DOHH2 (cell line): ENCODE measurements at regions not wholly inside any gene's neighbourhood (a gene's known extent, or its start where the extent isn't known, plus 50 kb on each side); places are given as distances from the start of the nearest gene placed in this dataset.

Experiments
- H3F3A ChIP-seq: fragments of 200-600 bp; sonication (generic), shearing (Covaris generic); 2 replicates; pipeline ENCODE4 v1.6.0; 2016; ENCODE audit warnings: antibody characterized with exemption, mild to moderate bottlenecking; ENCODE audit not compliant: control insufficient read depth, insufficient read depth
- H3K27ac ChIP-seq: fragments of 200-600 bp; sonication (generic); 2 replicates; pipeline ENCODE4 v1.5.1; 2014; ENCODE audit warnings: low read depth, mild to moderate bottlenecking, low read length, moderate library complexity
- H3K27me3 ChIP-seq: fragments of 200-600 bp; sonication (generic); 2 replicates; pipeline ENCODE4 v1.6.1; 2014; ENCODE audit warnings: mild to moderate bottlenecking, low read length, mixed read lengths; ENCODE audit not compliant: control insufficient read depth
- H3K36me3 ChIP-seq: fragments of 200-600 bp; sonication (generic); 2 replicates; pipeline ENCODE4 v1.6.1; 2014; ENCODE audit warnings: mild to moderate bottlenecking, low read length, moderate library complexity, mixed read lengths; ENCODE audit not compliant: control insufficient read depth
- H3K4me1 ChIP-seq: fragments of 200-600 bp; sonication (generic); 2 replicates; pipeline ENCODE4 v1.6.1; 2014; ENCODE audit warnings: mild to moderate bottlenecking, low read length, mixed read lengths; ENCODE audit not compliant: control insufficient read depth
- H3K4me2 ChIP-seq: fragments of 200-600 bp; sonication (generic); 2 replicates; pipeline ENCODE4 v1.6.0; 2014; ENCODE audit warnings: mild to moderate bottlenecking, low read length, moderate library complexity
- H3K4me3 ChIP-seq: fragments of 200-600 bp; sonication (generic); 2 replicates; pipeline ENCODE4 v1.5.1; 2014; ENCODE audit warnings: mild to moderate bottlenecking, low read length, mixed read lengths
- H3K79me2 ChIP-seq: fragments of 200-600 bp; sonication (generic); 2 replicates; pipeline ENCODE4 v1.6.1; 2014; ENCODE audit warnings: mild to moderate bottlenecking, low read length, mixed read lengths; ENCODE audit not compliant: control insufficient read depth
- H3K9me2 ChIP-seq: fragments of 200-600 bp; sonication (generic); replicated peaks from 2 replicates; pipeline ENCODE4 v1.6.1; 2014; ENCODE audit warnings: mild to moderate bottlenecking, low read length, mixed read lengths; ENCODE audit not compliant: control insufficient read depth
- H3K9me3 ChIP-seq: fragments of 200-600 bp; sonication (generic); 2 replicates; pipeline ENCODE4 v1.6.1; 2014; ENCODE audit warnings: antibody characterized with exemption, low read length, mixed read lengths; ENCODE audit not compliant: control insufficient read depth, insufficient read depth
- H4K20me1 ChIP-seq: fragments of 200-600 bp; sonication (generic); 2 replicates; pipeline ENCODE4 v1.6.0; 2014; ENCODE audit warnings: low read depth, mild to moderate bottlenecking, antibody characterized with exemption, low read length, moderate library complexity; ENCODE audit not compliant: control insufficient read depth, insufficient read depth
- CTCF ChIP-seq: fragments of 200-600 bp; sonication (generic); IDR thresholded peaks from one replicate; pipeline ENCODE4 v1.5.1; 2014; ENCODE audit warnings: antibody characterized with exemption, mild to moderate bottlenecking, low read depth, low read length; ENCODE audit not compliant: poor library complexity, severe bottlenecking
- EZH2phosphoT487 ChIP-seq: fragments of 200-600 bp; sonication (generic); IDR thresholded peaks from 2 replicates; pipeline ENCODE4 v1.6.1; 2017; ENCODE audit warnings: borderline replicate concordance, mild to moderate bottlenecking, antibody characterized with exemption, low read length, moderate library complexity, mixed read lengths

GRCh38 chr1:229822026-229822425, 196.0 kb downstream of the URB2 start:
- Histone ChIP-seq H3K4me1 (no peaks in the 10 kb centered on the region), H3K27me3 (peaks cover 16% of the 10 kb centered on the region), H4K20me1 (no peaks in the 10 kb centered on the region), H3K9me3 (peaks cover 4% of the 10 kb centered on the region; the same call in 1 of the 2 replicates), H3K9me2 (no peaks in the 10 kb centered on the region), H3K4me2 (no peak overlapping the region), H3K4me3 (no peak overlapping the region), H3F3A (no peaks in the 10 kb centered on the region), H3K27ac (no peak overlapping the region), H3K36me3 (no peaks in the 10 kb centered on the region), H3K79me2 (no peaks in the 10 kb centered on the region)
- no peak for TF ChIP-seq CTCF
- TF ChIP-seq EZH2phosphoT487, result no peak

GRCh38 chr1:229825042-229825441, 199.0 kb downstream of the URB2 start:
- Histone ChIP-seq H3K79me2 (no peaks in the 10 kb centered on the region), H4K20me1 (no peaks in the 10 kb centered on the region), H3K4me3 (no peak overlapping the region), H3K27ac (no peak overlapping the region), H3K9me2 (no peaks in the 10 kb centered on the region), H3K4me1 (no peaks in the 10 kb centered on the region), H3K4me2 (no peak overlapping the region), H3K9me3 (peaks cover 4% of the 10 kb centered on the region; the same call in 1 of the 2 replicates), H3F3A (no peaks in the 10 kb centered on the region), H3K36me3 (no peaks in the 10 kb centered on the region), H3K27me3 (peaks cover 11% of the 10 kb centered on the region; the same call in 1 of the 2 replicates)
- TF ChIP-seq CTCF (no peak), EZH2phosphoT487 (no peak)

- Histone ChIP-seq H3K9me2 (no peaks in the 10 kb centered on the region), H3K27ac (no peak overlapping the region), H3K4me3 (no peak overlapping the region), H3K79me2 (no peaks in the 10 kb centered on the region), H4K20me1 (no peaks in the 10 kb centered on the region), H3K4me1 (no peaks in the 10 kb centered on the region), H3K9me3 (peaks cover 4% of the 10 kb centered on the region; the same call in 1 of the 2 replicates), H3K4me2 (no peak overlapping the region), H3K36me3 (no peaks in the 10 kb centered on the region), H3K27me3 (peaks cover 9% of the 10 kb centered on the region; the same call in 1 of the 2 replicates), H3F3A (no peaks in the 10 kb centered on the region)
- TF ChIP-seq EZH2phosphoT487, result no peak
- no peak for TF ChIP-seq CTCF
Measured at GRCh38 chr1:229828461-229828860, 202.4 kb downstream of the URB2 start.
